Cardiac muscle cell (in vitro differentiated cells and primary cell): ENCODE measurements at regions not wholly inside any gene's neighbourhood (a gene's known extent, or its start where the extent isn't known, plus 50 kb on each side); places are given as distances from the start of the nearest gene placed in this dataset.

Source experiments
- DNase-seq, 2 donors: peaks; one replicate each; pipeline versions ENCODE4 v3.0.0 to v3.0.0-alpha.2; 2010 to 2017; ENCODE audit warnings: low read depth in 1 of 2, low spot score in 1 of 2
- H3K27ac ChIP-seq: fragments of 200-600 bp; sonication (generic); 2 replicates; pipeline ENCODE4 v1.5.1; 2016
- H3K27me3 ChIP-seq: fragments of 200-600 bp; sonication (generic); 2 replicates; pipeline ENCODE4 v1.6.0; 2016; ENCODE audit warnings: control low read depth
- H3K36me3 ChIP-seq: fragments of 200-600 bp; sonication (generic); 2 replicates; pipeline ENCODE4 v1.5.1; 2016; ENCODE audit warnings: control low read depth
- H3K4me1 ChIP-seq: fragments of 200-600 bp; sonication (generic); 2 replicates; pipeline ENCODE4 v1.8.1; 2017; ENCODE audit warnings: low read depth, mild to moderate bottlenecking, mixed run types
- H3K4me3 ChIP-seq: fragments of 200-600 bp; sonication (generic); 2 replicates; pipeline ENCODE4 v1.5.1; 2016; ENCODE audit warnings: mild to moderate bottlenecking
- H3K9me3 ChIP-seq: fragments of 200-600 bp; sonication (generic); 2 replicates; pipeline ENCODE4 v1.5.1; 2017; ENCODE audit warnings: low read depth, mild to moderate bottlenecking, control low read depth
- CTCF ChIP-seq: IDR thresholded peaks from 2 replicates; pipeline ENCODE4 v1.5.1; 2012; ENCODE audit warnings: low read depth, mild to moderate bottlenecking, low read length

GRCh38 chr6:164546263-164546662 is 763.1 kb downstream of the C6orf118 start:
- no peaks in the 10 kb centered on the region for H3K4me1 ChIP-seq
- no peaks in the 10 kb centered on the region for H3K9me3 ChIP-seq
- H3K4me3 ChIP-seq: no peak overlapping the region
- H3K27ac ChIP-seq: no peak overlapping the region
- DNase-seq: no peak
- no peaks in the 10 kb centered on the region for H3K36me3 ChIP-seq
- no peak for TF ChIP-seq CTCF
- no peaks in the 10 kb centered on the region for H3K27me3 ChIP-seq

GRCh38 chr6:164534070-164534766 is 775.2 kb downstream of the C6orf118 start:
- Histone ChIP-seq H3K27ac (no peak overlapping the region), H3K9me3 (no peaks in the 10 kb centered on the region), H3K4me3 (no peak overlapping the region), H3K27me3 (no peaks in the 10 kb centered on the region), H3K36me3 (no peaks in the 10 kb centered on the region), H3K4me1 (no peaks in the 10 kb centered on the region)
- no peak for DNase-seq
- TF ChIP-seq CTCF: no peak

- Histone ChIP-seq H3K36me3 (no peaks in the 10 kb centered on the region), H3K4me3 (no peak overlapping the region), H3K27ac (no peak overlapping the region), H3K27me3 (no peaks in the 10 kb centered on the region), H3K4me1 (no peaks in the 10 kb centered on the region), H3K9me3 (no peaks in the 10 kb centered on the region)
- DNase-seq: no peak
- no peak for TF ChIP-seq CTCF
Measured at GRCh38 chr6:164533045-164533362, 776.4 kb downstream of the C6orf118 start.

GRCh38 chr6:164532198-164533044 is 777.0 kb downstream of the C6orf118 start:
- Histone ChIP-seq H3K9me3 (no peaks in the 10 kb centered on the region), H3K4me3 (no peak overlapping the region), H3K4me1 (no peaks in the 10 kb centered on the region), H3K27me3 (no peaks in the 10 kb centered on the region), H3K27ac (no peak overlapping the region), H3K36me3 (no peaks in the 10 kb centered on the region)
- DNase-seq: no peak
- no peak for TF ChIP-seq CTCF

GRCh38 chr6:164531736-164532135 is 777.7 kb downstream of the C6orf118 start:
- DNase-seq: no peak
- Histone ChIP-seq H3K36me3 (no peaks in the 10 kb centered on the region), H3K4me3 (no peak overlapping the region), H3K4me1 (no peaks in the 10 kb centered on the region), H3K9me3 (no peaks in the 10 kb centered on the region), H3K27ac (no peak overlapping the region), H3K27me3 (no peaks in the 10 kb centered on the region)
- no peak for TF ChIP-seq CTCF
